ENCODE measurements at regions not wholly inside any gene's neighbourhood (a gene's known extent, or its start where the extent isn't known, plus 50 kb on each side); places are given as distances from the start of the nearest gene placed in this dataset.

DNA sequence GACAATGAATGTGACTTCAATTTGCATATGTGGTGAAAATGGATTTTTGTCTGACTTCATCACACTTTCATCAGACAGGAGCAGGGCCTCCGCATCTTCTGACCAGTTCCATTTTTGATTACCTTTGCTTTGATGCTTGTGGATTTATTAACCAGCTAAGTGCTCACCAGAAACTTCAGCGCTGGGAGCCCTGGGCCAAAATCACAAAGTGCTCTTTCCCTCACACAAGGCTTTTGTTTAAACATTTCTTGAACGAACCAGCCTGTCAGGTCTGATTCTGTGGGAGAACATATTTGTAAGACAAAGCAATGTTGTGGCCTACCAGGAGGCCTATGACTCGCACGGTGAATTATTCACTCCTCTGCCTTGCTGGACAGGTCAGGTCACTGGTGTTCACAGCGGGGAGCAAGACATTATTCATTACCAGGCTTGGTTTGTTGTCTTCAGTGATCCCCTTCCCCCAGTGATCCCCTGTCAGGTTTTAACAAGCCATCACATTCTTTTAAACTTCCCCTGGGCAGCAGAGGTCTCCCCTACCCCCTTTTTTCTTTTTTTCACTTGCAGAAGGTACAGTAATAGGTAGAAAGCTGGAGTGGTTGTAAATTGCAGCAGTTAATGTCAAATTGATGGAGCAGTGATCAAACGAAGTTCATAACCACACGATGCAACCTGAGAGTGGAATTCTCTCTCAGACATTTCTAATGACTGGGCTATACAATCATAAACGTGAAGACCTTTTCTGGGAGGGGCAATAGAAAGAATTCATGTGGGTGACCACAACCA is 167.5 kb upstream of the PRICKLE1 start:
- TF ChIP-seq CTCF (IDR thresholded peaks at IDR 0.05), result no peak
- TF ChIP-seq POLR2A (IDR thresholded peaks at IDR 0.05), result no peak

Data from Peyer's patch (tissue), 4 donors.